Panc1 (cell line): ENCODE measurements at regions not wholly inside any gene's neighbourhood (a gene's known extent, or its start where the extent isn't known, plus 50 kb on each side); places are given as distances from the start of the nearest gene placed in this dataset.

Source experiments
- ATAC-seq: fragments of 200-7000 bp; cut with Tn5 transposase; 2 replicates; pipeline ENCODE4 v1.9.1; 2020; ENCODE audit warnings: mild to moderate bottlenecking, moderate library complexity
- BruUV-seq: library from RNA; stranded (reverse); fragments of 400-500 nt; replicated peaks from 2 replicates; lab custom pipeline; 2021; lab: Mats Ljungman, UMichigan
- CTCF ChIA-PET: fragments of 300-600 bp; sonication (Branson Sonifier 250); formaldehyde crosslinking; loops from one replicate; lab custom pipeline; 2022; ENCODE audit warnings: antibody characterized with exemption; lab: Charles Lee
- POLR2A ChIA-PET: fragments of 300-600 bp; sonication (Branson Sonifier 250); formaldehyde crosslinking; loops from one replicate; lab custom pipeline; 2022; ENCODE audit warnings: antibody characterized with exemption; lab: Charles Lee
- DNase-seq: peaks from one replicate; pipeline ENCODE4 v3.0.0-alpha.2; 2010; ENCODE audit warnings: low read depth, low spot score
- H3K27ac ChIP-seq: 2 replicates; pipeline ENCODE4 v1.5.1; 2011; ENCODE audit warnings: mild to moderate bottlenecking, low read length, inconsistent platforms
- H3K27me3 ChIP-seq: fragments of 200-500 bp; sonication (Bioruptor generic); 2 replicates; pipeline ENCODE4 v1.6.0; 2014; ENCODE audit warnings: low read length, inconsistent platforms; ENCODE audit not compliant: control insufficient read depth, insufficient read depth
- H3K36me3 ChIP-seq: fragments of 200-500 bp; sonication (Bioruptor generic); 2 replicates; pipeline ENCODE4 v1.5.1; 2014; ENCODE audit warnings: inconsistent platforms, mild to moderate bottlenecking, low read length, moderate library complexity; ENCODE audit not compliant: control insufficient read depth, insufficient read depth
- H3K4me1 ChIP-seq: 2 replicates; pipeline ENCODE4 v1.5.1; 2011; ENCODE audit warnings: inconsistent platforms, mild to moderate bottlenecking, low read length, moderate library complexity; ENCODE audit not compliant: control insufficient read depth, insufficient read depth
- H3K4me3 ChIP-seq, 2 experiments: 2 replicates each; pipeline ENCODE4 v1.5.1; 2011 to 2012; ENCODE audit warnings: low read depth in 2 of 2, low read length in 2 of 2, mild to moderate bottlenecking in 2 of 2, inconsistent platforms in 1 of 2, moderate library complexity in 1 of 2
- H3K9me3 ChIP-seq: fragments of 200-500 bp; sonication (Bioruptor generic); 2 replicates; pipeline ENCODE4 v1.5.1; 2014; ENCODE audit warnings: low read depth, mild to moderate bottlenecking, inconsistent platforms, low read length, moderate library complexity; ENCODE audit not compliant: control insufficient read depth, insufficient read depth
- CTCF ChIP-seq: fragments of 450-650 bp; IDR thresholded peaks from 2 replicates; pipeline ENCODE4 v1.5.1; 2017; ENCODE audit warnings: mild to moderate bottlenecking
- POLR2AphosphoS5 ChIP-seq: IDR thresholded peaks from 2 replicates; pipeline ENCODE4 v1.6.1; 2012; ENCODE audit warnings: mild to moderate bottlenecking, low read depth, low read length, moderate library complexity
- SIN3A ChIP-seq: IDR thresholded peaks from 2 replicates; pipeline ENCODE4 v1.6.1; 2012; ENCODE audit warnings: low read depth, mild to moderate bottlenecking, low read length, moderate library complexity, borderline replicate concordance; ENCODE audit not compliant: insufficient read depth
- TCF7L2 ChIP-seq: IDR thresholded peaks from 2 replicates; pipeline ENCODE4 v1.6.1; 2011; ENCODE audit warnings: mild to moderate bottlenecking, low read depth, low read length, inconsistent platforms
- in situ Hi-C: cut with HindIII; loops from 2 replicates; pipeline ENCODE4 v1.10.0; 2016; ENCODE audit warnings: low sequenced_read_pairs, low pct_unique_long_range_greater_than_20kb
- intact Hi-C: fragments of 100-400 bp; cut with micrococcal nuclease; formaldehyde crosslinking; loops from one replicate; pipeline ENCODE4 v1.10.0; 2022; ENCODE audit not compliant: unreplicated experiment
- TF ChIP-seq, protein P1 (sequence below), 2 experiments: IDR thresholded peaks; 2 replicates each; pipeline ENCODE4 v1.6.1; 2011 to 2012; ENCODE audit warnings: low read depth in 2 of 2, control low read depth in 1 of 2, low read length in 1 of 2, mild to moderate bottlenecking in 1 of 2, moderate library complexity in 1 of 2; ENCODE audit not compliant: insufficient read depth in 1 of 2

GRCh38 chr5:15220642-15221173 is 279.3 kb upstream of the FBXL7 start:
- TF ChIP-seq SIN3A: no peak
- no peak for TF ChIP-seq CTCF
- TF ChIP-seq POLR2AphosphoS5: no peak
- TF ChIP-seq, protein P1, sequence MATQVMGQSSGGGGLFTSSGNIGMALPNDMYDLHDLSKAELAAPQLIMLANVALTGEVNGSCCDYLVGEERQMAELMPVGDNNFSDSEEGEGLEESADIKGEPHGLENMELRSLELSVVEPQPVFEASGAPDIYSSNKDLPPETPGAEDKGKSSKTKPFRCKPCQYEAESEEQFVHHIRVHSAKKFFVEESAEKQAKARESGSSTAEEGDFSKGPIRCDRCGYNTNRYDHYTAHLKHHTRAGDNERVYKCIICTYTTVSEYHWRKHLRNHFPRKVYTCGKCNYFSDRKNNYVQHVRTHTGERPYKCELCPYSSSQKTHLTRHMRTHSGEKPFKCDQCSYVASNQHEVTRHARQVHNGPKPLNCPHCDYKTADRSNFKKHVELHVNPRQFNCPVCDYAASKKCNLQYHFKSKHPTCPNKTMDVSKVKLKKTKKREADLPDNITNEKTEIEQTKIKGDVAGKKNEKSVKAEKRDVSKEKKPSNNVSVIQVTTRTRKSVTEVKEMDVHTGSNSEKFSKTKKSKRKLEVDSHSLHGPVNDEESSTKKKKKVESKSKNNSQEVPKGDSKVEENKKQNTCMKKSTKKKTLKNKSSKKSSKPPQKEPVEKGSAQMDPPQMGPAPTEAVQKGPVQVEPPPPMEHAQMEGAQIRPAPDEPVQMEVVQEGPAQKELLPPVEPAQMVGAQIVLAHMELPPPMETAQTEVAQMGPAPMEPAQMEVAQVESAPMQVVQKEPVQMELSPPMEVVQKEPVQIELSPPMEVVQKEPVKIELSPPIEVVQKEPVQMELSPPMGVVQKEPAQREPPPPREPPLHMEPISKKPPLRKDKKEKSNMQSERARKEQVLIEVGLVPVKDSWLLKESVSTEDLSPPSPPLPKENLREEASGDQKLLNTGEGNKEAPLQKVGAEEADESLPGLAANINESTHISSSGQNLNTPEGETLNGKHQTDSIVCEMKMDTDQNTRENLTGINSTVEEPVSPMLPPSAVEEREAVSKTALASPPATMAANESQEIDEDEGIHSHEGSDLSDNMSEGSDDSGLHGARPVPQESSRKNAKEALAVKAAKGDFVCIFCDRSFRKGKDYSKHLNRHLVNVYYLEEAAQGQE (IDR thresholded peaks at IDR 0.05; ENCODE audit: insufficient read depth in 1 of 2, low read depth in 2 of 2, low read length in 1 of 2): no peak
- no peak for TF ChIP-seq TCF7L2
- no TSS peak for BruUV-seq
- no peaks in the 10 kb centered on the region for H3K36me3 ChIP-seq
- no peak overlapping the region for H3K4me3 ChIP-seq
- ChIA-PET CTCF (no interaction called here), POLR2A (no interaction called here)
- no peak for ATAC-seq
- H3K27me3 ChIP-seq: no peaks in the 10 kb centered on the region
- H3K27ac ChIP-seq: no peak overlapping the region
- no peak for DNase-seq
- no peaks in the 10 kb centered on the region for H3K9me3 ChIP-seq
- intact Hi-C loops: no loop called here
- in situ Hi-C loops: no loop called here
- no peaks in the 10 kb centered on the region for H3K4me1 ChIP-seq

DNA sequence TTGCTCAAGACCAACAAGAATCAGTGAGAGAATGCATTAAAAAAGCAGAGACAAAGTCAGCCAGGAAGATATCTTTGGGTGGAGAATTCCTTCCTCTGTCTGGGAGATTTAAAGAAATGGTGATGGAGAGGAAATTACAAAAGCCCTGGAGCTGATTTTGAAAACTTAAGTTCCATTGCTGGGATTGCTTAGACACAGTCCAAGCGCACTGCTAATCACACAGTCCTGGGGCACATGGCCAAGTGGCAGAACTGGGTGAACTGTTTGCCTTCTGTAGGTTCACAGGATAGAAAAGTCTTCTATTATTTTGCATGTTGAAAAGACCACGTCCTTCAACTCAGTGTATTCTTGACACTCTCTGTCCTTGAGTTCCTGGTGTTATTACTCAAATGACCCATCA is 284.9 kb upstream of the FBXL7 start:
- ATAC-seq (no peak), DNase-seq (no peak)
- no peak for TF ChIP-seq SIN3A
- TF ChIP-seq, protein P1 (IDR thresholded peaks at IDR 0.05; ENCODE audit: insufficient read depth in 1 of 2, low read depth in 2 of 2, low read length in 1 of 2): no peak
- BruUV-seq: no TSS peak
- no peak overlapping the region for H3K4me3 ChIP-seq
- no peaks in the 10 kb centered on the region for H3K27me3 ChIP-seq
- no peaks in the 10 kb centered on the region for H3K36me3 ChIP-seq
- no peaks in the 10 kb centered on the region for H3K4me1 ChIP-seq
- H3K9me3 ChIP-seq: no peaks in the 10 kb centered on the region
- CTCF ChIA-PET: no interaction called here
- in situ Hi-C loops: no loop called here
- POLR2A ChIA-PET: no interaction called here
- H3K27ac ChIP-seq: no peak overlapping the region
- intact Hi-C loops: no loop called here
